ENCODE measurements at regions not wholly inside any gene's neighbourhood (a gene's known extent, or its start where the extent isn't known, plus 50 kb on each side); places are given as distances from the start of the nearest gene placed in this dataset.
"Not testable (repeated sequence)": the region's sequence is repeated elsewhere in the genome, so short reads cannot be mapped to it uniquely, and the experiment has no call there.

DNA sequence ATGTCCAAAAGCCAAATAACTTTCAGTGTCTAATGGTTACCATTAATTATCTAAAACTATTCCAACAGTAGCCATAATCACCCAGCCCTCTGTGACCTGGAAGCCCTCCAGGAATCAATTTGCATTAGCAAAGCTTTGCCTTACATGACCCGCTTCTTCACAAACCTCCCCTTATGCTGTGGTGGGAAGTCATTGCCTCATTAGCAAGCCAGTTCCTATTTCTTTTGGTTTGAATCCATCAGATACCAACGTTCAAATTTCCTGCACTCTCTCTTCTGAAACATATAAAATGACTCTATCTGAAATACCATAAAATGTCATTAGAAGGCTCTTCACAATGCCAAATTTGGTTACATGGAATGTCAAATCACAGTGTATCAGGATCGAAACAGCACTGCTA lies 268.3 kb upstream of the PRKD1 start:
- Histone ChIP-seq H3K36me3 (no peaks in the 10 kb centered on the region), H3K27me3 (no peaks in the 10 kb centered on the region), H3K9me3 (no peaks in the 10 kb centered on the region), H3K27ac (no peak overlapping the region), H3K4me1 (no peaks in the 10 kb centered on the region), H3K4me3 (replicated peaks in 1 of 3) (no peak overlapping the region)
- no peak for TF ChIP-seq POLR2A (IDR thresholded peaks at IDR 0.05)
- TF ChIP-seq, protein P1, sequence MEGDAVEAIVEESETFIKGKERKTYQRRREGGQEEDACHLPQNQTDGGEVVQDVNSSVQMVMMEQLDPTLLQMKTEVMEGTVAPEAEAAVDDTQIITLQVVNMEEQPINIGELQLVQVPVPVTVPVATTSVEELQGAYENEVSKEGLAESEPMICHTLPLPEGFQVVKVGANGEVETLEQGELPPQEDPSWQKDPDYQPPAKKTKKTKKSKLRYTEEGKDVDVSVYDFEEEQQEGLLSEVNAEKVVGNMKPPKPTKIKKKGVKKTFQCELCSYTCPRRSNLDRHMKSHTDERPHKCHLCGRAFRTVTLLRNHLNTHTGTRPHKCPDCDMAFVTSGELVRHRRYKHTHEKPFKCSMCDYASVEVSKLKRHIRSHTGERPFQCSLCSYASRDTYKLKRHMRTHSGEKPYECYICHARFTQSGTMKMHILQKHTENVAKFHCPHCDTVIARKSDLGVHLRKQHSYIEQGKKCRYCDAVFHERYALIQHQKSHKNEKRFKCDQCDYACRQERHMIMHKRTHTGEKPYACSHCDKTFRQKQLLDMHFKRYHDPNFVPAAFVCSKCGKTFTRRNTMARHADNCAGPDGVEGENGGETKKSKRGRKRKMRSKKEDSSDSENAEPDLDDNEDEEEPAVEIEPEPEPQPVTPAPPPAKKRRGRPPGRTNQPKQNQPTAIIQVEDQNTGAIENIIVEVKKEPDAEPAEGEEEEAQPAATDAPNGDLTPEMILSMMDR (IDR thresholded peaks at IDR 0.05) = no peak
- intact Hi-C loops (cut with DNase I) = no loop called here
- DNase-seq = no peak
- 67 to 76% methylated on average over 3 of the region's 3 CpGs for WGBS, 2 donors

DNA sequence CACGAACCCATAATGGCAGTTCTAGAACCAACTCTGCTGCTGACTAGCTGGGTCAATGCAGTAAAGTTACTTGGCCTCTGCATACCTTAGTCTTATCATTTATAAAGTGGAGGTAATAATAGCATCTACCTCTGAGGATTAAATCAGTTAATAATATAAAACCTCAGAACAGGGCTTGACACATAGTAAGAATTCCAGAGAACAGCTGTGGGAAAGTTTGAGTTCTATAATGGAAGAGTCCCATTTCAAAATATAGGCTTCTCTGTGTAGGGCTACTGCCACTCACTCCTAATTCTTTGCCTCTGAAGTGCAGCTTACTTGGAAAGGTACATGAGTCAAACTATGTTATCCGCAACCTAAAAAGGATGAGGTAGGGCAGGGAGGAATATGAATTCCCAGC lies 269.2 kb upstream of the PRKD1 start:
- no peak for DNase-seq
- Histone ChIP-seq H3K4me3 (replicated peaks in 1 of 3) (no peak overlapping the region), H3K27ac (no peak overlapping the region), H3K36me3 (no peaks in the 10 kb centered on the region), H3K27me3 (no peaks in the 10 kb centered on the region), H3K9me3 (no peaks in the 10 kb centered on the region), H3K4me1 (no peaks in the 10 kb centered on the region)
- no peak for TF ChIP-seq POLR2A (IDR thresholded peaks at IDR 0.05)
- TF ChIP-seq, protein P1 (IDR thresholded peaks at IDR 0.05) = no peak
- 100% methylated on average over 2 of the region's 2 CpGs for WGBS, 2 donors
- intact Hi-C loops (cut with DNase I) = no loop called here

DNA sequence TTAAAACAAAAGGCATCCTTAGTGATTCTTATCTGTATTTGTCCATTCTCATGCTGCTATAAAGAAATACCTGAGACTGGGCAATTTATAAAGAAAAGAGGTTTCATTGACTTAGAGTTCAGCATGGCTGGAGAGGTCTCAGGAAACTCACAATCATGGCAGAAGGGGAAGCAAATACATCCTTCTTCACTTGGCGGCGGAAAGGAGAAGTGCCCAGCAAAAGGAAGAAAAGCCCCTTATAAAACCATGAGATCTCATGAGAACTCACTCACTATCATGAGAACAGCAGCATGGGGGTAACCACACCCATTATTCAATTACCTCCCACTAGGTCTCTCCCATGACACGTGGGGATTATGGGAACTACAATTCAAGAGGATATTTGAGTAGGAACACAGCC lies 271.1 kb upstream of the PRKD1 start:
- H3K27ac ChIP-seq; H3K4me1 ChIP-seq; H3K36me3 ChIP-seq; DNase-seq; H3K27me3 ChIP-seq; H3K9me3 ChIP-seq; intact Hi-C loops (cut with DNase I); H3K4me3 ChIP-seq (replicated peaks in 1 of 3): not testable (repeated sequence)
- WGBS, 2 donors = 76 to 79% methylated on average over 3 of the region's 3 CpGs

DNA sequence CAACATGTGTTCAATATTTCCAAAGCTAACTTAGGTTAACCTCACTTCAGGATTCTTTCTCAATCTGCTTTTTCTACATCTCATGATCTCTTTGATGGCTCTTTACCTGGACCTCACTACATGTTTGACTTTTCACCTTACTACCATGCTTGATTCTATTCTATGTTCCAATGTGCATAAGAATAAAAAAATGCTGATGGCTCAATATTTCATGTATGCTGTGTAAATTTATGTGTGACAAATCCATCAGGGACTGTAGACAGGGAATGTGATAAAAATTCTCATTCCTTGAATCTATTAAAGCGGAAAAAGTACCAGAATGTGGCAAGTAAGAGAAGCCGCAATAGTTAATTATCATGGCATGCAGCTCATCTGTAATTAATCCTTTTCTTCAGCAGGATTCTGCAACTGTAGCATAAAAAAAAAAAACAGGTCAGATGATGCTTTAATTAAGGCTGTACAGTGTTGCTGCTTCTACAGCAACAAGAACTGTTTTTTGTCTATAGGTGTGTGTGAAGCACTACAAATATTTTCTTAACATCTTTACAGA lies 276.9 kb upstream of the PRKD1 start:
- 97 to 98% methylated on average over 2 of the region's 2 CpGs for WGBS, 2 donors

DNA sequence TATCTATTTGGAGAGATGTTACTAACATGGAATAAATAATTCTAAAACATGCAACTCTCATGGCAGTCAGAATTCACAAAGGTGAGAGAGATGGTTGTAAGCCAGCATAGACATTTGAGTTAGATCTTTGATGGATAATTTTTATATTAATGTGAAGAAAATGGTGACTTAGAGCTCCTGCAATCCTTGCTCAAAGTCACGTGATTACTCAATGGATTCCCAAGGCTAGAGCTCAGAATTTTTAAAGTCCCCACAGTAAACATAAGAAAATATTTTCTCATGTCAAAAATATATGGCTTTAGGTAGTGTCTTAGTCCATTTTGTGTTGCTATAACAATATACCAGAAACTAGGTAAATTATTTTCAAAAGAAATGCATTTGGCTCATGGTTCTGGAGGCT lies 281.5 kb upstream of the PRKD1 start:
- H3K4me1 ChIP-seq = no peaks in the 10 kb centered on the region
- no peaks in the 10 kb centered on the region for H3K36me3 ChIP-seq
- intact Hi-C loops (cut with DNase I) = no loop called here
- H3K27ac ChIP-seq = no peak overlapping the region
- H3K27me3 ChIP-seq = no peaks in the 10 kb centered on the region
- WGBS, 2 donors = 78 to 85% methylated on average over 1 of the region's 1 CpG
- H3K4me3 ChIP-seq (replicated peaks in 1 of 3) = no peak overlapping the region
- TF ChIP-seq POLR2A (IDR thresholded peaks at IDR 0.05) = no peak
- TF ChIP-seq, protein P1 (IDR thresholded peaks at IDR 0.05) = no peak
- H3K9me3 ChIP-seq = no peaks in the 10 kb centered on the region
- no peak for DNase-seq

More for the DNA sequence above, 276.9 kb upstream of the PRKD1 start:
- no peak for TF ChIP-seq POLR2A (IDR thresholded peaks at IDR 0.05)
- TF ChIP-seq, protein P1 (IDR thresholded peaks at IDR 0.05) = no peak
- H3K4me1 ChIP-seq = no peaks in the 10 kb centered on the region
- DNase-seq = no peak
- H3K9me3 ChIP-seq = no peaks in the 10 kb centered on the region
- intact Hi-C loops (cut with DNase I) = no loop called here
- no peaks in the 10 kb centered on the region for H3K36me3 ChIP-seq
- no peaks in the 10 kb centered on the region for H3K27me3 ChIP-seq
- no peak overlapping the region for H3K27ac ChIP-seq
- H3K4me3 ChIP-seq (replicated peaks in 1 of 3) = no peak overlapping the region

DNA sequence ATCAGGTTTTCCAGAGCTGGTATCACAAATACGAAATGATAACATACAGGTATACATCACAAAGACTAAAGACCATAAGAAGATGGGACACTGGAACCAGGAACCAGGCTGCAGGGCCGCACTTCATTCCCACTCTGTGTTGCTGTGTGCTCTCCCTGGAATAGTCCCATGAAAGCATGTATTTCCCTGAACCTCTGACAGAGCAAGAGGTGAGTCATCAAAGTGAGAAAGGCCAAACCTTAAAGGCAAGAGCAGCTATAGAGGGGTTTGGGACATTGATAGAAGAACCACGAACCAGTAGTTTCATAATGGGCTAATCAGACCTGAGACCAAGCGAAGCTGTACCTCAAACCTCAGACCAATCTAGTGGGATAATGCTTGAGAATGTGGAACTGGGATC lies 283.0 kb upstream of the PRKD1 start:
- no peak overlapping the region for H3K4me3 ChIP-seq (replicated peaks in 1 of 3)
- no peak for DNase-seq
- H3K36me3 ChIP-seq = no peaks in the 10 kb centered on the region
- WGBS, 2 donors = 91 to 94% methylated on average over 4 of the region's 4 CpGs
- H3K27ac ChIP-seq = no peak overlapping the region
- no peaks in the 10 kb centered on the region for H3K4me1 ChIP-seq
- no peaks in the 10 kb centered on the region for H3K27me3 ChIP-seq
- intact Hi-C loops (cut with DNase I) = loop anchor here (5.0 kb wide), 1 partner anchor 663 kb away; no protein-coding TSS in a partner anchor
- no peak for TF ChIP-seq POLR2A (IDR thresholded peaks at IDR 0.05)
- TF ChIP-seq, protein P1 (IDR thresholded peaks at IDR 0.05) = no peak
- H3K9me3 ChIP-seq = no peaks in the 10 kb centered on the region
